GM19238 (cell line): ENCODE measurements at regions not wholly inside any gene's neighbourhood (a gene's known extent, or its start where the extent isn't known, plus 50 kb on each side); places are given as distances from the start of the nearest gene placed in this dataset.

Experiments used
- DNase-seq: peaks from one replicate; pipeline ENCODE4 v3.0.0; 2011; ENCODE audit warnings: low spot score; ENCODE audit not compliant: insufficient read length

DNA sequence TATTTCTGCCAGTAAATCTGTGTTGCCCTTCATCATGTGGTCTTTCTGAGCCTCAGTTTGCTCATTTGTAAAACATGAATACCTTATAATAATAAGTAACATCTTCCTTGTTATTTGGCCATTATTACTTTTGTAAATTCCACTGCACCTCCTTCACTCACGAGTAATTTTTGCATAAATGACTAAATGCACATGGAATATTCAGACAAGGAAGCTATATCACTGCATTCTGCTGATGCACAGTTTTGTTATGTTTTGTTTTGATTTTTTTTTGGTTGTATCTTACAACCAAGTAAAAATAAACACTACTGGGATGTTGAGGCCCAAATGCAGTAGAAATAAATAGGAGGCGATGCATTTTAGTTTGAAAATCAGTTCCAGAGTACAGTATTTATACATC lies 185.3 kb upstream of the POU3F3 start:
- DNase-seq, result no peak

DNA sequence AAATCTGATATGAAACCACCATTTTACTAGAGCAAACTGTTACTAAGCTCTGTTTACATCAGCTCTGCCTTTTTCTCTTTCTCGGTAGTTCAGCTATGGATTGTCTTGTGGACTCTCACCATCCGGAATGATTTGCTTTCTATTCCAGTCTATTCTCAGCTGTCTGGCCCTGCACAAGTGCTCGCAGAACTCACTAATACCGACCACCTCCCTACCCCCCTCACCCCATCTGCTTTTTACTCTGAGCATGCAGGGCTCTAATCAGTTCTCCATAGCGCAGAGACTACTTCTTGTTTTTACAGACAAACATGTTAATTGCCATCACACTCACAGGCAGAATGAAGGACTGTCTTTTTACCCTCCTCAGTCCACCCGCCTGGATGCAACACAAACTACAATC lies 180.7 kb upstream of the POU3F3 start:
- DNase-seq, result no peak

DNA sequence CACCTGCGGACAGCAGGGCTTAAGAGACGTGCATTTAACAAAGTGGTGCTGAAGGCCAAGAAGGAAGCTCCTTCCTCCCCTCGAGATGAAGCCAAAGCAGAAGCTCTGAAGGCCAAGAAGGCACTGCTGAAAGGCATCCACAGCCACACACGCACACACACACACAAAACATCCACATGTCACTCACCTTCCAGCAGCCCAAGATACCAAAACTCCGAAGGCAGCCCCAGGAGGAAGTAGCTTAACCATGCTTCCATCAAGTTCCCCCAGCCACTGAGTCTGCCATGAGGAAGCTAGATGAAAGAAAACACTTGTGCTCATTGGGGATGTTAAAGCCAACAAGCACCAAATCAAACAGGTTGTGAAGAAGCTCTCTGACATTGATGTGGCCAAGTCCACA lies 175.7 kb upstream of the POU3F3 start:
- no peak for DNase-seq

DNA sequence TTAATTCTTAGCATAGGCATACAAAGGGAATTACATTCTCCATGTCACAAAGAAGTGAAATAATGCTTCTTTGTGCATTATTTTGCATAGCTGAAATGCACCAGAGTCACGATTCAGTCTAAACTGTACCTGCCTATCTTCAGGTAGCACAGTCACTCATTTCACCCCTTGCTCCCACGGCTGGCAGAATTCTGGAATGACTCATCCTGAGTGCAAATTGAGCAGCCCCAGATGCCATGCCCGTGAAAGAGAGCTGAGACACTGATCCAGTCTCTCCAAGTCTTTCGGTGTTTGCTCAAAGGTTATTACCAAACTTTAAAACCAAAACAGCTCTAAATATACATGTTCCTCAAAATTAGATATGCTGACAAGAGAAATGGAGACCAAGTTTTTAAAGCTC lies 168.3 kb upstream of the POU3F3 start:
- DNase-seq, result no peak

DNA sequence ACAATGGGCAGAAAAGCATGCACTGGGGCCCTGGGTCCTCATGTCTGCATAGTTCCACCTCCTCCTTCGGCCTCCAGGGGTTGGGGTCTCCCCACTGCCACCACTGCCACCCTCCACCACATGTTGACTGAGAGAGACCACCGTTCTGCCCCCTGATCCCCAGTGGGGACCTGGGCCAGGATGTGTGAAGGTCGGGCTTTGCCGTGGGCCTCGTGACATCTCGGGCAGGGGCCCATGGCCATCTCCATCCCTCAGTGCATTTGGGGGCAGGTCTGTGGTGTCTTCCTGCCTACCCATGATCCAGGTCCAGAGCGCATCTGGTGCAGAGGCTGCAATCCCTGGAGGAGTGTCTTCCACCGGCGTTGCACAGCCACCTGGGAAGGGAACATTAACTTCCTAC lies 166.8 kb upstream of the POU3F3 start:
- DNase-seq, result no peak

DNA sequence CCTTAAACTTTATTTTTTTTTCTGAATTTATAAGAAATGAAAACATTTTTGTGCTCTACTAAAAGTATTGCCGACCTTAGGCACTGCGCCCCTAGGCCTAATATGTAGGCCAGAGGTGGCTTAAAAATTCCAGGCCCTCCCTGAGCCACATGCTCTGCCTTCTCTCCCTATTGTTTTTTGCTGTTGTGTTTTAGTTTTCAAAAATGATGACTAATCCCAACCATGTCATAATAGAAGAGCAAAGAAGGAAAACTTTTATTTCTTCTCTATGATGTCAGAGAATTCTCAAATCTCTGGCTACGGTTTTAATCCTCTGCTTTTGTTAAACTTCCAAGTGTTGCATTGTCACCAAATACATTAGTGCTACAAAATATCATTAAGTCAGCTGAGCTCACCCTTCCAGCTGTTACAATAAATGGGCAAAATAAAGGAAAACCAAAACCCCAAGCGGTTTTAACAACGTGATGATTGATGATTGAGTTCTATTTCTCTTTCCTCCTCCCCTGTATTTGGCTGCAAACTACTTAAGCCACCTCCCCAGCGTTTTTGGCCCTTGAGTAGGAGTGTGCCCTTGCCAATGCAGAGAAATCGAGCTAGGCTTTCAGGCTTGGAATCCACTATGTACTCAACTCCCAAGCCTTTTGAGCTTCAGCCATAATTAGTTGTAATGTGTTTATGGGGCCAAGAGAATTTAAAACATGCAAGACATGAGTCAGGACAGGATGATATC lies 163.5 kb upstream of the POU3F3 start:
- no peak for DNase-seq

DNA sequence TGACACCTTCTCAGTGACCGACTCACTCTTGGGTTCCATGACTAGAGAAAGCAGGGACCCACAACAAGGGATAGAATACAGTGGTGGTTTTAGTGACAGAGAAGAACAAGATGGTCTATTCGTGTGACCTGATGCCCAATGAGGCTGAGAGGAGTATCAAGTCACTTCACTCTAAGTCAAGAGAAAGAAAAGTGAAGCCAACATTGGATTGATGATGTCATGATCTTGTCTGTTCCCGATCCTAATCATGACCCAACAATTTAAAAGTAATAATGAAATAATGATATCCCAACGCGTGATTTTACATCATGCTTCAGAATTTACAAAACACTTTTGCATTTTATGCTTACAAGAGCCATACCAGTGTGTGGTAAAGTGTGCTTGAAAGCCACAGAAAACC lies 155.6 kb upstream of the POU3F3 start:
- no peak for DNase-seq

DNA sequence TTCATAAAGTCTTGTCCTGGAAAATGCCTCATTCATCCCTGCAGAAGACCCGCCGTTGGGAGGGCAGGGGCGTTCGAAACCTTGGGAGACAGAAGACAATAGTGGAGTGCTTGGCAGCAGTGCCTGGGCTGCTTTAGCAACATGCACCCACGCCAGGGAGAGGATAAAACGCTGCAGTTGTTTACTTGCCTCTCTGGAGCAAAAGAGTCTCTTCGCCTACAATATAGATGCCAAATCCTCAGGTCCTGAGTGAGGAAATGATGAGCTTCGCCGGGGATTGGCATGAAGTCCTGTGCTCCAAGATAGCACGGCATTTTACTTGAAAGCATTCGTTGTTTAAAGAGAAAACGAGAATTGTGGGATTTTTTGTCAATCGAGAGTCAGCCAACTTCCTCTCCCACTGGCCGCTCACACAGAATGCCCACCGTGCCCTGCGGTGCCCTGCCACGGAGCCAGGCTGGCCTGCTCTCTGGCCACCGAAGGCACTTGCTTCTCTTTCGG lies 152.5 kb upstream of the POU3F3 start:
- no peak for DNase-seq

DNA sequence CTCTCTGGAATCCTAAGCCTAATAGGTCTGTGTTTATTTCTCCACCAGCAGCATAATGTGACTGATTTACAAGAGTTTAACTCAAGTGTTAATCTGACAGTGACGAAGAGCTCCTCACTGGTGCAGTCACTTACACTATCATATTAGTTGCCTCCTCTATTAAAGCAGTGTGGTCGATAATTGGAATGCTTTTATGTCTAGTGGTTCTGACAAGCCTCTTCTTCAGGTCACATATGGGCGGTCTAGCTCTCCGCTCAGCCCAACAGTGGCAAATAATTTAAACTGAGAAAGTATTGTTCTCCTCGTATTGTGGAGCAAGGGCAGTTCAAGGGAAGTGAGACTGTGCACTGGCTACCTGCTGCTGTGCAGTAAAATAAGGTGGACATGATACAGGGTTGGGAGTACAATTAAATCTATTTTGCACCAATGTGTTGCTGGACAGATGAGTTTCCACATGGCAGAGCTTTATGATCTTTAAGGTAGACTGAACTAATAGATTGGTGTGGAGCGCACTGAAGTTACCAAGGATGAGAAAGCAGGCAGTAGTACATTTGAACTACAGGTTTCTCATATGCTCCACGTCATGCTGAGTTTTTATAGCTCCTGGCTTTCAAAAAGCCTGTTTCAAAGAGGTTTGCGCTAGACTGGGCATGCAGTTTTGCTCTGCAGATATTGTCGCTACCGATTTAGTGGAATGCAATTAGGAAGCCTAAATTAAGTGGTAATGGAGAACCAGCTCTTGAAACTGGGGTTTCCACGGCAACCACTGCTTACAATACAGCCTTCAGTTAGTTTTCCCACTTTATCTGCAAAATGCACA lies 151.7 kb upstream of the POU3F3 start:
- no peak for DNase-seq

DNA sequence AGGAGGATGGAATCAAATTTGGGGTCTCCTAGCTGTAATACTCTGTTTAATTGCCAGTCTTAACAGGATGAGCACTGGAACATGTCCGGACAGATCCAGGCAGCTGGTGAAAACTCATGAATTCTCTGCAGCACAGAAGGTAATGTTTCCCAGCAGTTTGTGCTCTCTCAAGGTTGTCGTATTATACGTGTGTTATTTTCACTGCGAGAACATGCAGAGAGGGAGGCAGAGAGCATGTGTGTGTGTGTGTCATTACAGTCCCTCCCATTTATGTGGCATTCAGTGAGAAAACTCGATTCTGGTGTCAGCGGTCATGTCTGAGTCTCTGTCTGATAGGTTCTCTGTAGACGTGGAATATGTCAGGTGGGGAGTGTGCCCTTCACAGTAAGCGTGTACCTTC lies 150.2 kb upstream of the POU3F3 start:
- DNase-seq, result no peak

DNA sequence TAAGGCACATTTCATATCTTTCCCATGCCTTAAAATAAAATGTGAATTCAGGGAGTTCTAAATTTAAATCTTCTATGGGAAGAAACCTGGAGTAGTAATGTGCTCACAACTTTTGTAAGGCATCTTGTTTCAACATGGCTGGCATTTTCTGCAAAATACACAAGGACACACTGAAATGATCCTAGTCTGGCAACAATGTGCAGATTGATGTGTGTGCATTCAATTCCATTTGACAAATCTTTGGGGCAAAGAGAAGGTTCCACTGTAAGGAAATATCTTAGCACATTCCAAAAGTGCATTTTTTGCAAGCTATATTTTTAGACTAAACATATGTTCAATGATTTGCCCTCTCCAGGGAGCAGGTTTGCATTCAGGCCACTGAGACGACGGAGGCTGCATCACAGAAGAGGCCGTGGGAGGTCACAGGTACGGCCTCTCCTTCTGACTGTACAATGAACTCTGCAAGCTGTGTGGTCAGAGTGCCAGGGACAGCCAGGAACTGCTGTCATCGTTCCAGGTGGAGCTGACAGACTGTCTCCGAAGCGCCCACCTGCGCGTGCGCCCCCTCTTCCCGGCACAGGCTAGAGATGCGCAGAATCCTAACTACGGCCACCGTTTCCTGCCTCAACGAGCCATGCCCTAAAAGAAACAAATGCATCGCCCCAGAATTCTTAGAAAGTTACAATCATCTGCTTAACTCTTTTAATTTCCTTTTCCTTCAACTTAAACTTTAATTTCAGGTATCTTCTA lies 149.2 kb upstream of the POU3F3 start:
- no peak for DNase-seq

DNA sequence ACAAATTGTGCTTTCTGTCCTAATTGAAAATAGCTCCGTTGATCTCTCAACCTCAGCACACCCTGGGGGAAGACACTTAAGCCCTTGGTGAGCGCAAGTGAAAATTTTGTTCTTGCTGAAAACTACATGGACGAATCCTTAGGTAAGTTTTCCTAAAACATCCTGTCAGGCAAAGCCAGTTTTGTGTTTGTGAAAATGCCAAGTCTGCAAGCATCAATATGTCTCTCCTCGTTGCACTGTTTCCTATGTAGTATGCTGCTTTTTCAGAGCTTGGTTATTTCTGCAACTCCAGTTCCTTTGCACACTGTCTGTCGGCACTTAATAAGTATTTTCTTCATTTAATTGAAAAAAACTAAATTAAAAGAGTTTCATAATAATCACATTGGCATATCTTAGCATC lies 146.9 kb upstream of the POU3F3 start:
- DNase-seq, result no peak

DNA sequence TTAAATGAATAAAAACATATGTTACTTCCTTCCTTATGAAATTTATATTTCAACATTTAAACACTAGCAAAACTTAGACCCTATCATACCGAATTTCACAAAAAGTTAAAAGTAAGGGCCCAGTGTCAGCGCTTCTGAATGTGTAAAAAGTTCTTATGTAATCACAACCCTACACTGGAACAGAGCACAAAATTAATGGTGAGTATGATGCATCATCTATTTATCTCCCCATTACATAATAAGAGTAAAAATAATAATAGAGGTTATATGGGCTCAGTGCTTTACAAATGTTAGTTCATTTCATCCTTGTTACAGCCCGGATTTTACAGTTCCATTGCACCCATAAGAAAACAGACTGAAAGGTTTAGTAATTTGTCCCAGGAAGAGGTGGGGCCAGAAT lies 144.9 kb upstream of the POU3F3 start:
- no peak for DNase-seq

DNA sequence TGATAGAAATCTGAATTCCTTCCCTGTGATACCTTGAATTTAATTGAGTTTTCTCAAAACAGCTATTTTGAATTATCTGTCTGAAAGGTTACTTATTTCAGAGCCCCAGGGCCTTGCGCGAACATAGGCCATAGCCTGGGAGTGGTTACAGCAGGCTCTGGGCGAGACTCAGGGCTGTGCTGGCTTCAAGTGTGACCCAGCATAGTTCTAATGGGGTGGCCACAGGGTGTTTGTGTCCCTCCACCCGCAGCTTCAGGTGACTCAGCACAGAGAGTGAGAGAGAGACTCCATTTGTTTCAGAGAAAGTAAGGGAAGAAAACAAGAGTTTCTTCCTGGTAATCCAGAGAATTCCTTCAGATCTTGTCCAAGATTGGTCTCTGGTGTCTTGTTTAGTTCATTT lies 137.9 kb upstream of the POU3F3 start:
- no peak for DNase-seq

DNA sequence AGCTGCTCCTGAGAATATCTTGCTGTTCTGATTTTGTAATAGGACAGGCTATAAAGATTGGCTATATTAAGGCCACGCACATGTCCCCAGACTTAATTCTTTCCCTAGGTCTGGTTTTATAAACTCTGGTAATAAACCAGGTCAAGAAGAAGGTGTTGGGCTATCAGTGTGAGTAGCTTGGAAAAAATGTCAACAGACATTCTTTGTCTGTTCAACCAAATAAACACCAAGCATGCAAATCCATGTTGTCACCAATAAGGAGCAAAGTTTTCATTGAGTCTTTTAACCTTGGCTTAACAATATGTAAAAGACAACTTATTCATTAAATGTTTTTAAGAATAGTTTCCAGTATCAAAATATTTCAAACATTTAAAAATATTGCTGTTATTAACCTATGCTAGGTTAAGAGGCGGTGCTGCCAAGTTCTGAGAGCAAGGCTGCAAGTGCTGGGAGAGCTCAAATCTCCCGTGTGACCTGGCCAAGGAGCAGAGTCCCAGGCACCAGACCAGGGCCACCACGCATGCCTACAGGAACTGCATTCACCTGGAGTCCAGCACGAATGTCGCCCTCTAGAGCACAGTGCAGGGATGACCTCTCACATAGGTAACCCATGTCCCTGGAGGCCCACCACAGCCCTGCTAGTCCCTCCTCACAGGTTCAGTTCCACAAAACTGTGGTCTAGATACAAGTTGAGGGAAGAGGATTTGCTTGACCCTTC lies 120.5 kb upstream of the POU3F3 start:
- DNase-seq, result peak; percentile 11

DNA sequence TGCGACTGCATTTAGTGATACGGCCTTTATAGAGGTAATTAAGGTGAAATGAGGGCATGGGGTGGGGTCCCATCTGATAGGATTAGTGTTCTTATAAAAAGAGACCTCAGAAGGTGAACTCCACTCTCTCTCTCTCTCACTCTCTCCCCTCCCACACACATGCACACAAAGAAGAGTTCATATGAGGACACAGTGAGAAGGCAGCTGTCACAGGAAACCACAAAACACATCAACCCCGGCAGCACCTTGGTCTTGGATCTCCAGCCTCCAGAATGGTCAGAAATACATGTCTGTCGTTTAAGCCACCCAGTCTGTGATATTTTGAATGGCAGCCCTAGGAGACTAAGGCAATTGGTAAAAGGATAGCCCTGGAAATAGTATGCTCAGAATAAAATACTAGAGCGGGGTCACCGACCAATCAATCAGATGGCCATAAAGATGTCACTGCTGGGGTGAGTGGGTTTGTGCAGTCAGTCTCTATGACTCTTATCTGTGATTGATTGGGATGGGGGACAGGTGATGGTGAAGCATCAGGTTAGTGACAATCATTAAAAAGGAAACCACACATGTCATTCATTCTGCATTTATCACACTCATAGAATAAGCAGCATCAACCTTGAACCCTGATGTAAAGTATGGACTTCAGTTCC lies 118.9 kb upstream of the POU3F3 start:
- no peak for DNase-seq

DNA sequence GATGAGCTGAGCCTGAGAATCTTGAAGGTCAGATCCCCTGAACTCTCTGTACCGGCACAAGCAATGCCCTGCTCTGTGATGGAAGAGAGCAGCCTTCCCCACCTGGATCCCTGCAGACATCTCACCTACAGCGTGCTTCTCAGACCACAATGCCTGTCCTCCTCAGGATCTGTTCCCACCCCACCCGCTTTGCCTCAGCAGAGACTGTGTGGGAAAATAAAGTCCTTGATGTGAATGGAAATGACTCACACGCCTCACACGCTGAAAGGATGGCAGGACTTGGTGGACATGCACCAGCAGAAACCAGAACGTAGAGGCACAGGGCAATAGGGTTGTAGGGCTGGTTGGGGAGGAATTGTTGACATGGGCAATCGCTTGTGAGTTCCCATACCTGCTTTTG lies 117.9 kb upstream of the POU3F3 start:
- no peak for DNase-seq

DNA sequence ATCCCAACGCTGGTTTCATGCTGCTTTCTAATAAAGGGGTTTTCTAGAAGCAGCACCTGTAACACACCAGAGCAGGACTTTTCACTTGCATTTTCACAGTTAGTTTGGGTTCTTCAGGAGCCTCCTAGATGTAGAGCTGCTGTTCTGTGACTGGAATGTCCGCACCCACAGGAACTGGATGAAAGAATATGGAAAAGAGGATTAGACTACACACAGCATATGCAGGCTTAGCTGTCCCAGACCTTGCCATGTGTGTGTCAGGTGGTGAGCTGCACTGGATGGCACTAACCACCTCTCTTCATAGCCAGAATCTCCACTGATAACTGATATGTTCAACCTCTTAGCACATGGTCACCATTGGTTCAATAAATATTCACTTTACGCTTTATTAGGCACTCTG lies 112.1 kb upstream of the POU3F3 start:
- no peak for DNase-seq

DNA sequence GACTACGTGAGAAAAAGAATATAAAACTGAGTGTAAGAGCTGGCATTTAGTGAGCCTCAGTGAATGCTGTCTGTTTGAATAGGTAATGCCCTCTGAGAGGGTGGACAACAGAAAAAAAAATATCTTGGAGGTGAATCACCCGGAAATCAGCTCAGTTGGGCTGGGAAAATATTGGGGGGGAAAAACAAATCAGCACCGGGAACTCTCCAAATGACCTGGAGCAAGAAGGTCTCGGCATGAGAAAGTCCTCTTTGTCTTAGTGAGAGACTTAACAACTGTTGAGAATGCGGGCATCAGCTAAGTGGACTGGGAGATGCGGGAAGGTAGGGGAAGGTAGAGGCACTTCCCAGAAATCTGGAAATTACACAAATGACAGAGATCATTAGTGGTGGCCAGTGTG lies 109.4 kb upstream of the POU3F3 start:
- no peak for DNase-seq

DNA sequence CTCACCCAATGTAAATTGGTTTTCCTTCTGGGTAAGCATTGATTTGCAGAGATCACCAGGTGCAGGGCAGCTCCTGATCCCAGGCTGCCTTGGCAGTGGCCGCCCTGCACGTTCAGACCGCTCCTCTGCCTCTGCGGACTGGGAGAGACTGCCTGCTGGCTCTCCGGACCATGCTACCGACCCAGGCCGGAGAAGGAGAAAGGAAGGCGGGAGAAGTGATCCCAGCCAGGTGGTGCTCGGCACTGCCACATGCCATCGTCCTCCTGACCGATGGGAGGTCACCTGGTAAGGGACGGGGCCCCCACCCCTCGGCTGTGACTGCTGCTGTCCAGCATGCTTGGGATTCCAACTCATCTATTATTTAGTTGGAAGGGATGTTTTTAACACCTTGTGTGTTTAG lies 108.1 kb upstream of the POU3F3 start:
- DNase-seq, result no peak

DNA sequence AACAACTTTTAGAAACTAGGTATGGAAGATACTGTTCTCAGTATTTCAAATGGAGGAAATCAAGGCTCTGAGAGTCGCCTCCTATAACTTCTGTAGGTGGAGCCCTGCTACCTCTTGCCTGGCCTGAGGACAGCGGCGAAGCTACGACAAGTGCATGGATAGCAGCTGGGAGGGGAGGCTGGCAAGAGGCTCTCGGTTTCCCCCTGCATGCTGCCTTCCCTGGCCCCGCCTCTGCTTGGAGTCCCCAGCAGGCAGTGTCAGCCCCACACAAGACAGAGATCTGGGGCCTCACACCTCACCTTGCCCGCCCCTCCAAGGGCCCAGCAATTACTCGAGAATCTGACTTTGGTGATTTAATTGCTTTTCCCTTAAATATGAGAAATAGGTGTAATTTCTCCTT lies 107.6 kb upstream of the POU3F3 start:
- no peak for DNase-seq
